HG03060 (cell line): ENCODE measurements at regions not wholly inside any gene's neighbourhood (a gene's known extent, or its start where the extent isn't known, plus 50 kb on each side); places are given as distances from the start of the nearest gene placed in this dataset.

Experiments
- ATAC-seq: cut with Tn5 transposase; IDR thresholded peaks from one replicate; pipeline ENCODE4 v1.9.1; 2021; ENCODE audit warnings: low read depth, moderate number of reproducible peaks; ENCODE audit not compliant: unreplicated experiment

- no peak for ATAC-seq
These were observed 742.3 kb downstream of the TNS3 start for GRCh38 chr7:46839651-46840050.

- ATAC-seq, result no peak
These were observed 743.4 kb downstream of the TNS3 start for GRCh38 chr7:46838463-46838862.

- no peak for ATAC-seq
These were observed 746.4 kb downstream of the TNS3 start for GRCh38 chr7:46835556-46835955.

- no peak for ATAC-seq
These were observed 747.0 kb downstream of the TNS3 start for GRCh38 chr7:46834921-46835320.

GRCh38 chr7:46833197-46833596, 748.7 kb downstream of the TNS3 start:
- no peak for ATAC-seq

- ATAC-seq, result no peak
These were observed 749.8 kb downstream of the TNS3 start for GRCh38 chr7:46832136-46832535.

- ATAC-seq, result no peak
These were observed 762.1 kb downstream of the TNS3 start for GRCh38 chr7:46819819-46820218.

GRCh38 chr7:46814516-46815250, 767.2 kb downstream of the TNS3 start:
- ATAC-seq, result no peak

- no peak for ATAC-seq
These were observed 769.7 kb downstream of the TNS3 start for GRCh38 chr7:46812101-46812675.

- ATAC-seq, result no peak
These were observed 770.4 kb downstream of the TNS3 start for GRCh38 chr7:46811529-46811928.

GRCh38 chr7:46810986-46811385, 770.9 kb downstream of the TNS3 start:
- ATAC-seq, result no peak

- no peak for ATAC-seq
These were observed 772.0 kb downstream of the TNS3 start for GRCh38 chr7:46809886-46810285.

GRCh38 chr7:46806856-46807255, 775.1 kb downstream of the TNS3 start:
- no peak for ATAC-seq

GRCh38 chr7:46802479-46802878, 779.4 kb downstream of the TNS3 start:
- ATAC-seq, result no peak

- ATAC-seq, result no peak
These were observed 790.7 kb downstream of the TNS3 start for GRCh38 chr7:46791188-46791587.

- ATAC-seq, result no peak
These were observed 794.9 kb downstream of the TNS3 start for GRCh38 chr7:46786995-46787394.

GRCh38 chr7:46786221-46786954, 795.5 kb downstream of the TNS3 start:
- ATAC-seq, result no peak

GRCh38 chr7:46784732-46785131, 797.2 kb downstream of the TNS3 start:
- ATAC-seq, result no peak

- ATAC-seq, result no peak
These were observed 799.9 kb downstream of the TNS3 start for GRCh38 chr7:46781901-46782439.

GRCh38 chr7:46776790-46777189, 805.1 kb downstream of the TNS3 start:
- ATAC-seq, result no peak

GRCh38 chr7:46775776-46776175, 806.1 kb downstream of the TNS3 start:
- ATAC-seq, result no peak
